Cardiac septum (tissue), 1 donor: ENCODE measurements at regions not wholly inside any gene's neighbourhood (a gene's known extent, or its start where the extent isn't known, plus 50 kb on each side); places are given as distances from the start of the nearest gene placed in this dataset.

Experiments used
- DNase-seq: peaks from one replicate; pipeline ENCODE4 v3.0.0-alpha.2; 2020; ENCODE audit warnings: low spot score
- intact Hi-C: fragments of 100-400 bp; cut with DNase I; formaldehyde crosslinking; loops from one replicate; pipeline ENCODE4 v1.14.0; 2022
- donor health status: DM: no; HTN: no; CAD: no.

GRCh38 chr1:82299056-82299455, 498.3 kb downstream of the ADGRL2 start:
- intact Hi-C loops = no loop called here
- no peak for DNase-seq

GRCh38 chr1:82297139-82297896, 496.6 kb downstream of the ADGRL2 start:
- DNase-seq = no peak
- intact Hi-C loops = no loop called here

- intact Hi-C loops = no loop called here
- no peak for DNase-seq
Measured at GRCh38 chr1:82287556-82287955, 486.8 kb downstream of the ADGRL2 start.

GRCh38 chr1:82284213-82284612, 483.5 kb downstream of the ADGRL2 start:
- intact Hi-C loops = no loop called here
- no peak for DNase-seq

- DNase-seq = no peak
- intact Hi-C loops = no loop called here
Measured at GRCh38 chr1:82279241-82279640, 478.5 kb downstream of the ADGRL2 start.

- DNase-seq = no peak
- intact Hi-C loops = no loop called here
Measured at GRCh38 chr1:82273816-82274215, 473.1 kb downstream of the ADGRL2 start.

- intact Hi-C loops = no loop called here
- DNase-seq = no peak
Measured at GRCh38 chr1:82269431-82269830, 468.7 kb downstream of the ADGRL2 start.

- DNase-seq = no peak
- intact Hi-C loops = no loop called here
Measured at GRCh38 chr1:82268826-82269225, 468.1 kb downstream of the ADGRL2 start.

- DNase-seq = no peak
- intact Hi-C loops = no loop called here
Measured at GRCh38 chr1:82266351-82266750, 465.6 kb downstream of the ADGRL2 start.

- intact Hi-C loops = no loop called here
- DNase-seq = no peak
Measured at GRCh38 chr1:82265436-82265835, 464.7 kb downstream of the ADGRL2 start.

GRCh38 chr1:82264802-82265201, 464.1 kb downstream of the ADGRL2 start:
- intact Hi-C loops = no loop called here
- DNase-seq = no peak

- intact Hi-C loops = no loop called here
Measured at GRCh38 chr1:82263396-82263795, 462.7 kb downstream of the ADGRL2 start.

GRCh38 chr1:82260666-82261065, 459.9 kb downstream of the ADGRL2 start:
- DNase-seq = no peak
- intact Hi-C loops = no loop called here

More at GRCh38 chr1:82263396-82263795, 462.7 kb downstream of the ADGRL2 start:
- DNase-seq = no peak

- no peak for DNase-seq
- intact Hi-C loops = no loop called here
Measured at GRCh38 chr1:82260051-82260450, 459.3 kb downstream of the ADGRL2 start.

GRCh38 chr1:82258887-82259286, 458.2 kb downstream of the ADGRL2 start:
- intact Hi-C loops = no loop called here
- no peak for DNase-seq

GRCh38 chr1:82246050-82246449, 445.3 kb downstream of the ADGRL2 start:
- no peak for DNase-seq
- intact Hi-C loops = no loop called here

GRCh38 chr1:82245345-82246014, 444.7 kb downstream of the ADGRL2 start:
- intact Hi-C loops = no loop called here
- no peak for DNase-seq

- intact Hi-C loops = no loop called here
- DNase-seq = no peak
Measured at GRCh38 chr1:82240571-82240970, 439.8 kb downstream of the ADGRL2 start.

GRCh38 chr1:82230667-82231066, 429.9 kb downstream of the ADGRL2 start:
- no peak for DNase-seq
- intact Hi-C loops = no loop called here

GRCh38 chr1:82227306-82228095, 426.8 kb downstream of the ADGRL2 start:
- no peak for DNase-seq
- intact Hi-C loops = no loop called here

- DNase-seq = no peak
- intact Hi-C loops = no loop called here
Measured at GRCh38 chr1:82226186-82226505, 425.4 kb downstream of the ADGRL2 start.
